Esophagus squamous epithelium (tissue), 5 donors: ENCODE measurements at regions not wholly inside any gene's neighbourhood (a gene's known extent, or its start where the extent isn't known, plus 50 kb on each side); places are given as distances from the start of the nearest gene placed in this dataset.

ENCODE experiments used
- DNase-seq: peaks from one replicate; lab custom pipeline; 2025; lab: John Stamatoyannopoulos, UW
- H3K27ac ChIP-seq, 4 donors: fragments of 200-600 bp; sonication (generic); one replicate each; pipeline ENCODE4 v1.5.1; 2016 to 2019; ENCODE audit warnings: mild to moderate bottlenecking in 1 of 4
- H3K27me3 ChIP-seq, 4 donors: fragments of 200-600 bp; sonication (generic); 1 replicate in 3 of 4; 2 replicates in 1 of 4; pipeline versions ENCODE4 v1.5.1 to v1.6.0; 2017 to 2021; ENCODE audit warnings: antibody characterized with exemption in 1 of 4
- H3K36me3 ChIP-seq, 3 donors: fragments of 200-600 bp; sonication (generic); one replicate each; pipeline ENCODE4 v1.5.1; 2016 to 2019
- H3K4me1 ChIP-seq, 3 donors: fragments of 200-600 bp; sonication (generic); one replicate each; pipeline ENCODE4 v1.5.1; 2017 to 2019
- H3K4me3 ChIP-seq, 4 donors: fragments of 200-600 bp; sonication (generic); 1 replicate in 3 of 4; 2 replicates in 1 of 4; pipeline ENCODE4 v1.5.1; 2016 to 2019; ENCODE audit warnings: mild to moderate bottlenecking in 2 of 4, moderate library complexity in 1 of 4
- H3K9me3 ChIP-seq, 3 donors: fragments of 200-600 bp; sonication (generic); one replicate each; pipeline ENCODE4 v1.5.1; 2016 to 2019
- CTCF ChIP-seq, 6 experiments: fragments of 450-650 bp in 4 of 6; fragments of 200-600 bp in 2 of 6; sonication (generic) in 2 of 6; IDR thresholded peaks; one replicate each; pipeline ENCODE4 v1.5.1; 2016 to 2019; ENCODE audit warnings: antibody characterized with exemption in 6 of 6, mild to moderate bottlenecking in 4 of 6, moderate library complexity in 4 of 6
- POLR2A ChIP-seq, 4 donors: fragments of 450-650 bp; IDR thresholded peaks; one replicate each; pipeline ENCODE4 v1.6.1; 2017; ENCODE audit warnings: antibody characterized with exemption in 4 of 4, mild to moderate bottlenecking in 4 of 4, moderate library complexity in 3 of 4
- WGBS, 2 donors: methylation state at CpG; one replicate each; pipeline ENCODE4 v1.1.5; 2018; 5-methylcytosine and 5-hydroxymethylcytosine counted together
- intact Hi-C: fragments of 100-400 bp; cut with DNase I; formaldehyde crosslinking; loops from one replicate; pipeline ENCODE4 v1.15.0; 2022
- donor health status: DM: yes; HTN: yes; CAD: no.

GRCh38 chr2:64842030-64842429, 147.2 kb upstream of the SLC1A4 start:
- no peaks in the 10 kb centered on the region for H3K9me3 ChIP-seq
- 88 to 92% methylated on average over 5 of the region's 5 CpGs for WGBS, 2 donors
- peak overlapping the region in 2 of 4 donors; percentile 36 to 85 for H3K27ac ChIP-seq
- peaks cover 19 to 62% (median 44%) of the 10 kb centered on the region in 3 donors for H3K4me1 ChIP-seq
- no peak overlapping the region for H3K4me3 ChIP-seq
- no peaks in the 10 kb centered on the region for H3K36me3 ChIP-seq
- DNase-seq: no peak
- no peak for TF ChIP-seq POLR2A (IDR thresholded peaks at IDR 0.05)
- TF ChIP-seq CTCF (IDR thresholded peaks at IDR 0.05): no peak
- intact Hi-C loops: no loop called here
- no peaks in the 10 kb centered on the region for H3K27me3 ChIP-seq

- H3K27me3 ChIP-seq: no peaks in the 10 kb centered on the region
- intact Hi-C loops: no loop called here
- no peak overlapping the region for H3K27ac ChIP-seq
- DNase-seq: no peak
- no peaks in the 10 kb centered on the region for H3K36me3 ChIP-seq
- H3K4me1 ChIP-seq: peaks cover 8 to 54% (median 33%) of the 10 kb centered on the region in 3 donors
- no peak for TF ChIP-seq CTCF (IDR thresholded peaks at IDR 0.05)
- no peak for TF ChIP-seq POLR2A (IDR thresholded peaks at IDR 0.05)
- no peak overlapping the region for H3K4me3 ChIP-seq
- 90 to 97% methylated on average over 2 of the region's 2 CpGs for WGBS, 2 donors
- H3K9me3 ChIP-seq: no peaks in the 10 kb centered on the region
Measured at GRCh38 chr2:64844087-64844486, 145.1 kb upstream of the SLC1A4 start.

GRCh38 chr2:64845273-64845905, 143.8 kb upstream of the SLC1A4 start:
- H3K27me3 ChIP-seq: no peaks in the 10 kb centered on the region
- intact Hi-C loops: no loop called here
- H3K27ac ChIP-seq: peak overlapping the region in 1 of 4 donors; percentile 31
- 85 to 87% methylated on average over 2 of the region's 2 CpGs for WGBS, 2 donors
- H3K36me3 ChIP-seq: no peaks in the 10 kb centered on the region
- H3K9me3 ChIP-seq: no peaks in the 10 kb centered on the region
- DNase-seq: no peak
- H3K4me1 ChIP-seq: peaks cover 0 to 43% (median 24%) of the 10 kb centered on the region in 3 donors
- H3K4me3 ChIP-seq: no peak overlapping the region
- no peak for TF ChIP-seq CTCF (IDR thresholded peaks at IDR 0.05)
- TF ChIP-seq POLR2A (IDR thresholded peaks at IDR 0.05): no peak

- peaks cover 0 to 35% (median 19%) of the 10 kb centered on the region in 3 donors for H3K4me1 ChIP-seq
- peak overlapping the region in 1 of 4 donors; percentile 31 for H3K27ac ChIP-seq
- H3K4me3 ChIP-seq: no peak overlapping the region
- TF ChIP-seq CTCF (IDR thresholded peaks at IDR 0.05): no peak
- no peak for TF ChIP-seq POLR2A (IDR thresholded peaks at IDR 0.05)
- H3K27me3 ChIP-seq: no peaks in the 10 kb centered on the region
- intact Hi-C loops: no loop called here
- H3K36me3 ChIP-seq: no peaks in the 10 kb centered on the region
- 71 to 94% methylated on average over 3 of the region's 3 CpGs for WGBS, 2 donors
- no peaks in the 10 kb centered on the region for H3K9me3 ChIP-seq
- DNase-seq: no peak
Measured at GRCh38 chr2:64846177-64846576, 143.0 kb upstream of the SLC1A4 start.

GRCh38 chr2:64847930-64848329, 141.3 kb upstream of the SLC1A4 start:
- intact Hi-C loops: no loop called here
- H3K4me1 ChIP-seq: peaks cover 0 to 24% (median 15%) of the 10 kb centered on the region in 3 donors
- no peak for TF ChIP-seq POLR2A (IDR thresholded peaks at IDR 0.05)
- no peak for TF ChIP-seq CTCF (IDR thresholded peaks at IDR 0.05)
- WGBS, 2 donors: 91% methylated on average over 3 to 5 of the region's 5 CpGs
- H3K4me3 ChIP-seq: no peak overlapping the region
- DNase-seq: no peak
- no peaks in the 10 kb centered on the region for H3K36me3 ChIP-seq
- H3K27me3 ChIP-seq: no peaks in the 10 kb centered on the region
- no peaks in the 10 kb centered on the region for H3K9me3 ChIP-seq
- peak overlapping the region in 1 of 4 donors; percentile 34 for H3K27ac ChIP-seq
